H1 (cell line): ENCODE measurements at regions not wholly inside any gene's neighbourhood (a gene's known extent, or its start where the extent isn't known, plus 50 kb on each side); places are given as distances from the start of the nearest gene placed in this dataset.

Experiments used
- ASH2L ChIP-seq: fragments of 200-600, 300-600 bp; sonication (generic); IDR thresholded peaks from one replicate; pipeline ENCODE4 v1.7.1; 2017; ENCODE audit warnings: low read length
- EZH2 ChIP-seq: fragments of 200-600 bp; sonication (generic); IDR thresholded peaks from 2 replicates; pipeline ENCODE4 v1.7.1; 2012; ENCODE audit warnings: low read depth, mild to moderate bottlenecking, moderate library complexity, low read length, inconsistent platforms; ENCODE audit not compliant: severe bottlenecking
- GTF2F1 ChIP-seq: IDR thresholded peaks from 2 replicates; pipeline ENCODE4 v1.6.1; 2012; ENCODE audit warnings: low read depth, low read length, improper control_type of control experiment, borderline replicate concordance
- POLR2AphosphoS5 ChIP-seq: IDR thresholded peaks from 2 replicates; pipeline ENCODE4 v1.6.1; 2011; ENCODE audit warnings: low read depth, low read length
- POU5F1 ChIP-seq: IDR thresholded peaks from 2 replicates; pipeline ENCODE4 v1.6.1; 2011; ENCODE audit warnings: low read depth, mild to moderate bottlenecking, low read length, moderate library complexity
- RNF2 ChIP-seq: fragments of 200-900, 300-1000 bp; sonication (generic); IDR thresholded peaks from 2 replicates; pipeline ENCODE4 v1.7.1; 2016; ENCODE audit warnings: borderline replicate concordance, low read depth, mild to moderate bottlenecking, antibody characterized with exemption, low read length; ENCODE audit not compliant: poor library complexity, severe bottlenecking; ENCODE audit errors: missing control alignments
- SAP30 ChIP-seq: fragments of 300-600 bp; sonication (generic); IDR thresholded peaks from 2 replicates; pipeline ENCODE4 v1.7.1; 2012; ENCODE audit warnings: low read length, moderate library complexity, mild to moderate bottlenecking, inconsistent platforms; ENCODE audit not compliant: insufficient read depth, insufficient replicate concordance
- TBP ChIP-seq: IDR thresholded peaks from 2 replicates; pipeline ENCODE4 v1.6.1; 2011; ENCODE audit warnings: low read depth, low read length, improper control_type of control experiment
- TCF12 ChIP-seq: IDR thresholded peaks from 2 replicates; pipeline ENCODE4 v1.6.1; 2011; ENCODE audit warnings: low read depth, mild to moderate bottlenecking, low read length
- TF ChIP-seq, protein P1 (sequence below): fragments of 300-600 bp; sonication (generic); IDR thresholded peaks from 2 replicates; pipeline ENCODE4 v1.7.1; 2012; ENCODE audit warnings: low read length, moderate library complexity, mild to moderate bottlenecking, inconsistent platforms; ENCODE audit not compliant: insufficient replicate concordance
- TF ChIP-seq, protein P2 (sequence below): IDR thresholded peaks from 2 replicates; pipeline ENCODE4 v1.6.1; 2011; ENCODE audit warnings: low read length, improper control_type of control experiment

DNA sequence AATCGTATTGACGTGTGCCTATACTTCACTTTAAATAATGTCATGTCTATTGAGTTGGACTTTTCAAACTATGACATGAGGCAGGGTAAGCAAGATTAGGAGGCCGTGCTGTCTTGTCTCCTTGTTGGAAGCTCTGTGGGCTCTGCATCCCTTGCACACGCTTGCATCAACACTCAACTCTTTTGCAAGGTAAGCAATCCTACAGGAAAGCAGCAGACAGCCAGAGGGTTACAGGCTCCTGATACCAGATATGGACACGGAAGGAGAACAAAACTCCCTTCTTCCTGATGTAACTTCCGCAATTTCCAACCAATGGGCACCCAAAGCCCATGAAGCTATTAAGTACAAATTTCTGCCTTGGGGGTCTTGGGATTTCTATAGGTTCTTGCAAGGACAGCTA lies 1520.7 kb upstream of the B3GALT2 start (continued):
- TF ChIP-seq, protein P1, sequence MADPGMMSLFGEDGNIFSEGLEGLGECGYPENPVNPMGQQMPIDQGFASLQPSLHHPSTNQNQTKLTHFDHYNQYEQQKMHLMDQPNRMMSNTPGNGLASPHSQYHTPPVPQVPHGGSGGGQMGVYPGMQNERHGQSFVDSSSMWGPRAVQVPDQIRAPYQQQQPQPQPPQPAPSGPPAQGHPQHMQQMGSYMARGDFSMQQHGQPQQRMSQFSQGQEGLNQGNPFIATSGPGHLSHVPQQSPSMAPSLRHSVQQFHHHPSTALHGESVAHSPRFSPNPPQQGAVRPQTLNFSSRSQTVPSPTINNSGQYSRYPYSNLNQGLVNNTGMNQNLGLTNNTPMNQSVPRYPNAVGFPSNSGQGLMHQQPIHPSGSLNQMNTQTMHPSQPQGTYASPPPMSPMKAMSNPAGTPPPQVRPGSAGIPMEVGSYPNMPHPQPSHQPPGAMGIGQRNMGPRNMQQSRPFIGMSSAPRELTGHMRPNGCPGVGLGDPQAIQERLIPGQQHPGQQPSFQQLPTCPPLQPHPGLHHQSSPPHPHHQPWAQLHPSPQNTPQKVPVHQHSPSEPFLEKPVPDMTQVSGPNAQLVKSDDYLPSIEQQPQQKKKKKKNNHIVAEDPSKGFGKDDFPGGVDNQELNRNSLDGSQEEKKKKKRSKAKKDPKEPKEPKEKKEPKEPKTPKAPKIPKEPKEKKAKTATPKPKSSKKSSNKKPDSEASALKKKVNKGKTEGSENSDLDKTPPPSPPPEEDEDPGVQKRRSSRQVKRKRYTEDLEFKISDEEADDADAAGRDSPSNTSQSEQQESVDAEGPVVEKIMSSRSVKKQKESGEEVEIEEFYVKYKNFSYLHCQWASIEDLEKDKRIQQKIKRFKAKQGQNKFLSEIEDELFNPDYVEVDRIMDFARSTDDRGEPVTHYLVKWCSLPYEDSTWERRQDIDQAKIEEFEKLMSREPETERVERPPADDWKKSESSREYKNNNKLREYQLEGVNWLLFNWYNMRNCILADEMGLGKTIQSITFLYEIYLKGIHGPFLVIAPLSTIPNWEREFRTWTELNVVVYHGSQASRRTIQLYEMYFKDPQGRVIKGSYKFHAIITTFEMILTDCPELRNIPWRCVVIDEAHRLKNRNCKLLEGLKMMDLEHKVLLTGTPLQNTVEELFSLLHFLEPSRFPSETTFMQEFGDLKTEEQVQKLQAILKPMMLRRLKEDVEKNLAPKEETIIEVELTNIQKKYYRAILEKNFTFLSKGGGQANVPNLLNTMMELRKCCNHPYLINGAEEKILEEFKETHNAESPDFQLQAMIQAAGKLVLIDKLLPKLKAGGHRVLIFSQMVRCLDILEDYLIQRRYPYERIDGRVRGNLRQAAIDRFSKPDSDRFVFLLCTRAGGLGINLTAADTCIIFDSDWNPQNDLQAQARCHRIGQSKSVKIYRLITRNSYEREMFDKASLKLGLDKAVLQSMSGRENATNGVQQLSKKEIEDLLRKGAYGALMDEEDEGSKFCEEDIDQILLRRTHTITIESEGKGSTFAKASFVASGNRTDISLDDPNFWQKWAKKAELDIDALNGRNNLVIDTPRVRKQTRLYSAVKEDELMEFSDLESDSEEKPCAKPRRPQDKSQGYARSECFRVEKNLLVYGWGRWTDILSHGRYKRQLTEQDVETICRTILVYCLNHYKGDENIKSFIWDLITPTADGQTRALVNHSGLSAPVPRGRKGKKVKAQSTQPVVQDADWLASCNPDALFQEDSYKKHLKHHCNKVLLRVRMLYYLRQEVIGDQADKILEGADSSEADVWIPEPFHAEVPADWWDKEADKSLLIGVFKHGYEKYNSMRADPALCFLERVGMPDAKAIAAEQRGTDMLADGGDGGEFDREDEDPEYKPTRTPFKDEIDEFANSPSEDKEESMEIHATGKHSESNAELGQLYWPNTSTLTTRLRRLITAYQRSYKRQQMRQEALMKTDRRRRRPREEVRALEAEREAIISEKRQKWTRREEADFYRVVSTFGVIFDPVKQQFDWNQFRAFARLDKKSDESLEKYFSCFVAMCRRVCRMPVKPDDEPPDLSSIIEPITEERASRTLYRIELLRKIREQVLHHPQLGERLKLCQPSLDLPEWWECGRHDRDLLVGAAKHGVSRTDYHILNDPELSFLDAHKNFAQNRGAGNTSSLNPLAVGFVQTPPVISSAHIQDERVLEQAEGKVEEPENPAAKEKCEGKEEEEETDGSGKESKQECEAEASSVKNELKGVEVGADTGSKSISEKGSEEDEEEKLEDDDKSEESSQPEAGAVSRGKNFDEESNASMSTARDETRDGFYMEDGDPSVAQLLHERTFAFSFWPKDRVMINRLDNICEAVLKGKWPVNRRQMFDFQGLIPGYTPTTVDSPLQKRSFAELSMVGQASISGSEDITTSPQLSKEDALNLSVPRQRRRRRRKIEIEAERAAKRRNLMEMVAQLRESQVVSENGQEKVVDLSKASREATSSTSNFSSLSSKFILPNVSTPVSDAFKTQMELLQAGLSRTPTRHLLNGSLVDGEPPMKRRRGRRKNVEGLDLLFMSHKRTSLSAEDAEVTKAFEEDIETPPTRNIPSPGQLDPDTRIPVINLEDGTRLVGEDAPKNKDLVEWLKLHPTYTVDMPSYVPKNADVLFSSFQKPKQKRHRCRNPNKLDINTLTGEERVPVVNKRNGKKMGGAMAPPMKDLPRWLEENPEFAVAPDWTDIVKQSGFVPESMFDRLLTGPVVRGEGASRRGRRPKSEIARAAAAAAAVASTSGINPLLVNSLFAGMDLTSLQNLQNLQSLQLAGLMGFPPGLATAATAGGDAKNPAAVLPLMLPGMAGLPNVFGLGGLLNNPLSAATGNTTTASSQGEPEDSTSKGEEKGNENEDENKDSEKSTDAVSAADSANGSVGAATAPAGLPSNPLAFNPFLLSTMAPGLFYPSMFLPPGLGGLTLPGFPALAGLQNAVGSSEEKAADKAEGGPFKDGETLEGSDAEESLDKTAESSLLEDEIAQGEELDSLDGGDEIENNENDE, result no peak
- TF ChIP-seq SAP30, result no peak
- TF ChIP-seq RNF2, result no peak
- TF ChIP-seq, protein P2, sequence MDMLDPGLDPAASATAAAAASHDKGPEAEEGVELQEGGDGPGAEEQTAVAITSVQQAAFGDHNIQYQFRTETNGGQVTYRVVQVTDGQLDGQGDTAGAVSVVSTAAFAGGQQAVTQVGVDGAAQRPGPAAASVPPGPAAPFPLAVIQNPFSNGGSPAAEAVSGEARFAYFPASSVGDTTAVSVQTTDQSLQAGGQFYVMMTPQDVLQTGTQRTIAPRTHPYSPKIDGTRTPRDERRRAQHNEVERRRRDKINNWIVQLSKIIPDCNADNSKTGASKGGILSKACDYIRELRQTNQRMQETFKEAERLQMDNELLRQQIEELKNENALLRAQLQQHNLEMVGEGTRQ, result no peak
- TF ChIP-seq TCF12, result no peak
- TF ChIP-seq EZH2, result no peak
- no peak for TF ChIP-seq POU5F1
- no peak for TF ChIP-seq ASH2L
- no peak for TF ChIP-seq GTF2F1
- no peak for TF ChIP-seq TBP
- no peak for TF ChIP-seq POLR2AphosphoS5
